HG02885 (cell line): ENCODE measurements at regions not wholly inside any gene's neighbourhood (a gene's known extent, or its start where the extent isn't known, plus 50 kb on each side); places are given as distances from the start of the nearest gene placed in this dataset.

Experiments used
- ATAC-seq: cut with Tn5 transposase; IDR thresholded peaks from one replicate; pipeline ENCODE4 v1.9.1; 2021; ENCODE audit warnings: mild to moderate bottlenecking; ENCODE audit not compliant: unreplicated experiment, poor library complexity

- no peak for ATAC-seq
Observed at GRCh38 chr11:106326087-106326486, 248.6 kb downstream of the AASDHPPT start.

- no peak for ATAC-seq
Observed at GRCh38 chr11:106327134-106327533, 249.7 kb downstream of the AASDHPPT start.

- ATAC-seq: no peak
Observed at GRCh38 chr11:106327637-106328036, 250.2 kb downstream of the AASDHPPT start.

GRCh38 chr11:106329273-106330018 is 252.0 kb downstream of the AASDHPPT start:
- no peak for ATAC-seq

GRCh38 chr11:106331176-106331575 is 253.7 kb downstream of the AASDHPPT start:
- no peak for ATAC-seq

- no peak for ATAC-seq
Observed at GRCh38 chr11:106333678-106334077, 256.2 kb downstream of the AASDHPPT start.

- no peak for ATAC-seq
Observed at GRCh38 chr11:106344394-106344793, 266.9 kb downstream of the AASDHPPT start.

- ATAC-seq: no peak
Observed at GRCh38 chr11:106344966-106345365, 267.5 kb downstream of the AASDHPPT start.

- ATAC-seq: no peak
Observed at GRCh38 chr11:106353031-106353430, 275.6 kb downstream of the AASDHPPT start.

GRCh38 chr11:106369224-106369623 is 291.8 kb downstream of the AASDHPPT start:
- no peak for ATAC-seq

- ATAC-seq: no peak
Observed at GRCh38 chr11:106378513-106379179, 301.2 kb downstream of the AASDHPPT start.

GRCh38 chr11:106379265-106379664 is 301.8 kb downstream of the AASDHPPT start:
- no peak for ATAC-seq

GRCh38 chr11:106379712-106380111 is 302.2 kb downstream of the AASDHPPT start:
- no peak for ATAC-seq

GRCh38 chr11:106381895-106382294 is 304.4 kb downstream of the AASDHPPT start:
- no peak for ATAC-seq

- ATAC-seq: no peak
Observed at GRCh38 chr11:106384429-106384828, 307.0 kb downstream of the AASDHPPT start.

- ATAC-seq: no peak
Observed at GRCh38 chr11:106386519-106386918, 309.1 kb downstream of the AASDHPPT start.

- no peak for ATAC-seq
Observed at GRCh38 chr11:106389101-106389500, 311.6 kb downstream of the AASDHPPT start.

- ATAC-seq: no peak
Observed at GRCh38 chr11:106390078-106390477, 312.6 kb downstream of the AASDHPPT start.

- ATAC-seq: no peak
Observed at GRCh38 chr11:106391771-106392420, 314.4 kb downstream of the AASDHPPT start.

- ATAC-seq: no peak
Observed at GRCh38 chr11:106395716-106396349, 318.4 kb downstream of the AASDHPPT start.
